T-helper 1 cell (primary cell): ENCODE measurements at regions not wholly inside any gene's neighbourhood (a gene's known extent, or its start where the extent isn't known, plus 50 kb on each side); places are given as distances from the start of the nearest gene placed in this dataset.

Experiments
- DNase-seq, 5 donors: peaks; one replicate each; pipeline ENCODE4 v3.0.0-alpha.2; 2012 to 2020

GRCh38 chr20:22744341-22745193 lies 160.2 kb upstream of the FOXA2 start:
- no peak for DNase-seq

GRCh38 chr20:22745194-22745500 lies 160.8 kb upstream of the FOXA2 start:
- no peak for DNase-seq

DNA sequence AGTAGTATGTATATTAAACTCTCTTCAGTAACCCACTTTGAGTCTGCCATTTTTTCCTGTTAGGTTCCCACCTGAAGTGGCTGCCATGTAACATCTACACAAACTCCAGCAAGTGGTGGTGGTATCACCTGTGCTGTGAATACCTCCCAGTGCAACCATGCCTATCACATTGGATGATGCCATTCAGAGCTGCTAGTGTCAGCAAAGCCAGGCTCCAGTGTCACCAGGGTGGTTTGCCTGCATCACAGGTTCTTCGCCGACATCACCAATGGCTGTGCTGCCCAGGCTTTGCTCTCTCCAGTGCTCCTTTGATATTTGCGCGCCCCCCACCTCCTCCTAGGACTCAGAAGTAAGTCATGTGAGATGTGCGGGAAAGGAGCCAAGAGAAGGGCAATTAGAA lies 162.6 kb upstream of the FOXA2 start:
- no peak for DNase-seq

- no peak for DNase-seq
Measured at GRCh38 chr20:22752324-22752723, 168.0 kb upstream of the FOXA2 start.

- no peak for DNase-seq
Measured at GRCh38 chr20:22757424-22758183, 173.2 kb upstream of the FOXA2 start.

GRCh38 chr20:22758815-22759214 lies 174.4 kb upstream of the FOXA2 start:
- no peak for DNase-seq

GRCh38 chr20:22762576-22763256 lies 178.3 kb upstream of the FOXA2 start:
- no peak for DNase-seq

DNA sequence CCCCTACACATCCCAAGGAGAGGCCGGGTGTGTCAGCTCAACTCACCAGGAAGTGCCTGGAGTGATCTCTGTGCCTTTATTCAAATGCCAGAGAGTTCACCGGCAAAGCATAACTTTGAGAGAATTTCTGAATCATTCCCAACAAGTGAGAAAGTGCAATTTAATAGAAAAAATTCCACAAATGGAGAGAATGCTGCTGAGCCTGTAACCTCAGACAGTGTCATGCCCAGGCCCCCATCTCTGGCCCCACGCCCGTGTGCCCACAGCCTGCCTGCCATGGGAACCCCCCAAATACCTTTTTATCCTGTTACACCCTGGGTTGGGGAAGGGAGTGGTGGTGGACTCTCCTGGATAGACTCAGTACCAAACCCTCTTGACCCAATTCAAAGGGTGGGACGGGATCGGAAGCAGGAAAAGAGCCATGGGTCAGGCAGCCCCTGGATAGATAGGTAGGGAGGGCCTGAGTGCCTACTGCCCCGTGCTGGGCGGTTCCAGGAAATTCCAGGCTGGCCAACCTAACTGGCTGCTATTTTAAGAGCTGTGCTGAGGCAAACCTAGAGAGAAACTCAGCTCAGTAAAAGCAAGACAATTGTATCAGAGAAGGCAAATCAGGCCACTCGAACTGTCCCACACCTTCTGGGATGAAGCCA lies 179.0 kb upstream of the FOXA2 start:
- no peak for DNase-seq

DNA sequence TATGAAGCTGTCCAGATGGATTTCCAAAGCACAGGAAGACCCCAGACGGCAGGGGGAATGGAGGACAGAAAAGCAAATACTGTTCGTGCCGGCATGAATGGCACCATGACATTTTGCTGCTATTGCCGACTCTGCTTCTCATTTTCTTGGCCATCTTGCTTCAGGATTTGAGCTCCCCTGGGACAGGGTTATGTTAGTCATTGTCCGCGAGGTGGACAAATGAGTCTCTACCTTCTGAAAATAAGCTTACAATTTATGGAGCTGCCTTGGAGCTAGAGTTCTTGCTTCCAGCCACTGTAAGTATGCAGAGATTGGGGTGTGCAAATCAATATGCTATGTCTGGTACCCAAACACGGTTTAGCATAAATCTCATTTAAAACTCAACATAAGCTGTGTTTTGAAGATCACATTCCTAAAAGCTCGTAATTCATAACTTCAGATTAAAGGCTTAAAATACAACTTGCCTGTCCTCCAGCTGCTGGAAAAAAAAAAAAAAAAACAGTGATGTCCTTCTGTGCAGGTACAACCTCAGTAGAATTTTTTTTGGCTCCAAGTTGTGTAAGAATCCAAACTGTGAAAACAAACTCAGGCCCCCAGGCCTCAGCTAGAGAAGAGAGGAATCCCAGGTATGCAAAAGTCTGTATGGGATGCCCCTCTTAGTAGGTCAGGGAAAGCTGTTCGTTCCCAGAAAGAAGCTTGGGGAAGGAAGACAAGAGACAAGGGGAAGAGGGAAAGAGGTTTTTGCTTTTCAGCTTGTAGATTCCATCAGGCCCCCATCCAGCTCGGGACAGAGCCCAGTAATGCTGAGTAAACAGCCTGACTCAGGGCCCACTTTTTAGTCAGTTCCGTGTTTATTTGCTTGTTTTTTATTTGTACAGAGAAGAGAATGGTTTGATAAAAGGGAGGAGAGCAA lies 184.2 kb upstream of the FOXA2 start:
- no peak for DNase-seq

DNA sequence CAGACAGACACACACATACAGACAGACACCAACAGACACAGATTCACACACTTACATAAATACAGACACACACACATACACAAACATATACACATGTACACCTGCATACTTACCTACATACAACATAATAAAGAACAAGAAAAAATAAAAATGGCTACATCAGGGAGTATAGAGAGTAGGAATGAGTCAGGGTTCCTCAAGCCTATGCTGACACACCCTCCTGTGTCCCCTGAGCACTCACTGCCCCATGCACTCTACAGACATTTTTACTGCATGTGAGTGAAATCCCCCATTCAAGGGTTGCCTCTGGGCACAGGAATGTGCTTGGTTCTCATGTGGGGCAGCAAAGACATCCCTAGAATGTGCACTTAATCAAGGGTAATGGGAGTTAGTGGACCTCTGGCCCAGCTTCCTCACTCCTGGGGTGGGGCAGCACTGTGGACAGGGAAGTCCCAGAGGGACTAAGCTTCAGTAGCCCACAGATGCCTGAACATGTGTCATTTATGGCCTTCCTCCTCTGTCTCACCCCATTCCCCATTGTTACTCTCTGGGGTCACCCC lies 185.9 kb upstream of the FOXA2 start:
- no peak for DNase-seq

DNA sequence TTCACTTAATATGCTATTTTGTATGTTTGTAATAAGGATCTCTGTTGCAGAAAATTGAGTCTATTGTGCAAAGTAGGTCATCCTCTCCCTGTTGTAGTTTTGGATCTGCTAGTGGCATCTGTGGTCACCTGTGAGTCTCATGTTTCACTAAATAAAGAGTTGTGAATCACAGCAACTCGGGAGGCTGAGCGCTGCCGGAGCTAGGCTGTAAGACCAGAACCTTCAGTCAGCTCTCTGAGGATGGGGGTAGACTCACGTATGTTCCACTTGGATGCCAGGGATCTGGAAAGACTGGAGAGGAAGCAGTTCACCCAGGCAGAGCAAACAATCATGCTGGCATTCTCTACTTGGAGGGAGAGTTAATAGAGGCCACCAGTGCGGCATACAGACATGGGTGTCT lies 187.3 kb upstream of the FOXA2 start:
- DNase-seq: no peak

DNA sequence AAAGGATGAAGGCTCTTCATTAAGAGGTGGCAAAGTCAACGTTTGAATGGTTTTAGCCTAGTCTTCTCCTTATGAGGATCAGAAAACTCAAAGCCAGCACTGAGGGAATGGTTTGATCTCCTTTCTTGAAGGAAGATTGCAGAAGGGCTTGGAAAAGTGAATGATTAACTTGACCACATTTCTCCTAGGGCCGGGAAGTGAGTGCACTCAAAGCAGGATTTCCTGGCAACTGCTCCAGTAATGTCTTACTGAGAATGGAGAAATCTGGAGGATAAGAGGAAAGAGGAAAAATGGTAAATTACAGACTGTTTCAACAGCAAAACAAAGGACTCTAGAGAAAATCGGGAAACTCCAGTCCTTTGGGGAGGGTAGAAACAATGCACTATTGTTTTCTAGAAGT lies 189.0 kb upstream of the FOXA2 start:
- DNase-seq: no peak

DNA sequence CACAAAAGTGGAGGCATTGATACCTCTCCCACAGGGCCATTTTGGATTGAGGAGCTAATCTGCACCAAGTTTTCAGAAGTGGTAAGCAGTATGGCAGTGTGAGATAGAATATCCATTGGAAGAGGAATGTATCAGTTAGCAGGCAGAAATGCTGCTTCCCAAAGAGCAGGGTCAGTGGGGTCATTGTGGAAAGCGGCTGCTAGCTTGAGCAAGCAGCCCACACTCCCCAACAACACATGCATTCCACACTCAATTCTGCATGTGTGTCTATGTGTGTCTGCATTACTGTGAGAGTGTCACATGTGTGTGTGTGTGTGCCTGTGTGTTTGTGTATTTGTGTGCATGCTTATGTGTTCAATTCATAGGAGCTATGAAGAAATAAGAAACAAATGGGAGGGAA lies 190.9 kb upstream of the FOXA2 start:
- DNase-seq: no peak

- no peak for DNase-seq
Measured at GRCh38 chr20:22775671-22776139, 191.3 kb upstream of the FOXA2 start.

DNA sequence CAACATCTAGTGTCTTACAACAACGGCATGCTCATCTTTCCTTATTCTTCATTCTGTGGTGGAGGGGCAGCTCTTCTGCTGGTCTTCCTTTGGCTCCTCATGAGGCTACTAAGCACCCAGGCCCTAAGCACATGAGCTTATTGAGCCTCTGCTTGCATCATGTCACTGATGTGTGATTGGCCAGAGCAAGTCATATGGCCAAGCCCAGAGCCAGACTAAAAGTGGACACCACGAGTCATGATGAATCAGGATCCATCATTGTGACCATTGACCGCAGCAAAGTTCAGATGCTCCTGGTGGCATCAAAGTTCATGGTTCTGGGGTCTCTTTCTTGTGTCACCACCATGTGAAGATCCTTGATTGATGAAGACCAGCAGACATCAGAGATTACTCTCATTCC lies 192.0 kb upstream of the FOXA2 start:
- DNase-seq: no peak

DNA sequence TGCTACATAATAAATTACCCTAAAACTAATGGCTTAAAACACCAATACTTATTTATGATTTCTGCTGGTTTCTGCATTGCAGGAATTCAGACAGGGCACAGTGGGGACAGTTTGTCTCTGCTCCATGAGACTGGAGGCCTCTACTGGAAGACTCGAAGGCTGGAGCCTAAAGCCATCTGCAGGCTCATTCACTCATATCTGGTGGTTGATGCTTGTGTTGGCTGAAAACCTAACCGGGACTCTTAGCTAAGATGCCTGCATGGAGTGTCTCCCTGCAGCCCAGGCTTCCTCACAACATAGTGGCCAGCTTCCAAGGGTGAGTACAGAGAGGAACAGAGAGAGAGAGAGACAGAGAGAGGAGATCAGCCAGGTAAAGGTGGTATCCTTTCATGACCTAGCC lies 195.5 kb upstream of the FOXA2 start:
- no peak for DNase-seq

GRCh38 chr20:22781869-22782268 lies 197.5 kb upstream of the FOXA2 start:
- DNase-seq: no peak

- DNase-seq: no peak
Measured at GRCh38 chr20:22789676-22790075, 205.3 kb upstream of the FOXA2 start.

- no peak for DNase-seq
Measured at GRCh38 chr20:22791396-22791795, 207.0 kb upstream of the FOXA2 start.

DNA sequence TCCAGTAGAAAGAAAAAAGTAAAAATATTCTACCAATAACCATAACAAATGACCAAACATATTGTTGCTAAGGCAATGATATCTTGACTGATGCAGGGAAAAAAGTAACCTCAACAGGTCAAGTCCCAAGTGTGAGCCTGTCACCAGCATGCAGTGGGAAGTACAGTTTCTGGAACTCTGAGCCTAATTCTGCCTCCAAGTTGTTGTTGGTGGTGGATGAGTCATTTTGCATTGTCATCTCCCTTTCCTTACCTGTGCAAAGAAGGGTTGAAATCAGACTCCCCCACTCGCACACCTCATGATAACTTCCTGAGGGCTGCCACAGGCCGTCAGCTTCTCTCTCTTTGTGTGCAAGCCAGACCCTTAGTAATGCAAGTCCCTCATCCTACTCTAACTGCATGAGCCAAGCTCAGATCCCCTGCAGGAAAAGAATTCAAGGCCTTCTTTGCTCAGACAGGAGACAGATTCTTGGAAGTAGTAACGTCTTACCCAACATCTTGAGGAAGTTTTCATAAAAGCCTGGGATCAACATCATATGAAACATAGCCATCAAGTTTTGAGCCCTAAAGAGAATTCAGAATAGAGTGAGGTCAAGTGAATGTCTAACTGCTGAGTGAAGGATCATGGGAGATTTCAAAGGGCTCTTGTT lies 207.6 kb upstream of the FOXA2 start:
- DNase-seq: no peak

- no peak for DNase-seq
Measured at GRCh38 chr20:22794200-22794599, 209.8 kb upstream of the FOXA2 start.
